WTC11 (cell line): ENCODE measurements at regions not wholly inside any gene's neighbourhood (a gene's known extent, or its start where the extent isn't known, plus 50 kb on each side); places are given as distances from the start of the nearest gene placed in this dataset.

Experiments
- ELF4 ChIP-seq: sonication (generic); formaldehyde crosslinking; IDR thresholded peaks from 2 replicates; pipeline ENCODE4 v1.8.1; 2022; ENCODE audit warnings: low read depth, mild to moderate bottlenecking, moderate library complexity, missing genetic modification reagents
- FOXK1 ChIP-seq: sonication (generic); formaldehyde crosslinking; IDR thresholded peaks from 2 replicates; pipeline ENCODE4 v1.8.0; 2022; ENCODE audit warnings: mild to moderate bottlenecking, moderate library complexity, missing genetic modification reagents
- NR2C2 ChIP-seq: sonication (generic); formaldehyde crosslinking; IDR thresholded peaks from 2 replicates; pipeline ENCODE4 v1.8.0; 2022; ENCODE audit warnings: mild to moderate bottlenecking, missing genetic modification reagents
- RELA ChIP-seq: sonication (generic); formaldehyde crosslinking; IDR thresholded peaks from 2 replicates; pipeline ENCODE4 v1.8.1; 2022; ENCODE audit warnings: missing genetic modification reagents, mild to moderate bottlenecking, borderline replicate concordance
- SP1 ChIP-seq: sonication (generic); formaldehyde crosslinking; conservative IDR thresholded peaks from 2 replicates; pipeline ENCODE4 v1.8.1; 2022; ENCODE audit warnings: missing genetic modification reagents
- ZNF232 ChIP-seq: sonication (generic); formaldehyde crosslinking; IDR thresholded peaks from 2 replicates; pipeline ENCODE4 v1.8.0; 2022; ENCODE audit warnings: mild to moderate bottlenecking, missing genetic modification reagents
- TF ChIP-seq, protein P1 (sequence below): fragments of 200-600 bp; IDR thresholded peaks from 2 replicates; pipeline ENCODE4 v1.8.0; 2022; ENCODE audit warnings: antibody characterized with exemption
- TF ChIP-seq, protein P2 (sequence below): sonication (generic); formaldehyde crosslinking; IDR thresholded peaks from 2 replicates; pipeline ENCODE4 v1.8.1; 2023; ENCODE audit warnings: mild to moderate bottlenecking, missing genetic modification reagents, moderate library complexity
- TF ChIP-seq, protein P3 (sequence below): sonication (generic); formaldehyde crosslinking; IDR thresholded peaks from 2 replicates; pipeline ENCODE4 v1.8.1; 2023; ENCODE audit warnings: mild to moderate bottlenecking, missing genetic modification reagents
- TF ChIP-seq, protein P4 (sequence below): sonication (generic); formaldehyde crosslinking; IDR thresholded peaks from 2 replicates; pipeline ENCODE4 v1.8.0; 2023; ENCODE audit warnings: missing genetic modification reagents, mild to moderate bottlenecking, borderline replicate concordance
- TF ChIP-seq, protein P5 (sequence below): sonication (generic); formaldehyde crosslinking; IDR thresholded peaks from 2 replicates; pipeline ENCODE4 v1.8.1; 2023; ENCODE audit warnings: mild to moderate bottlenecking, missing genetic modification reagents

DNA sequence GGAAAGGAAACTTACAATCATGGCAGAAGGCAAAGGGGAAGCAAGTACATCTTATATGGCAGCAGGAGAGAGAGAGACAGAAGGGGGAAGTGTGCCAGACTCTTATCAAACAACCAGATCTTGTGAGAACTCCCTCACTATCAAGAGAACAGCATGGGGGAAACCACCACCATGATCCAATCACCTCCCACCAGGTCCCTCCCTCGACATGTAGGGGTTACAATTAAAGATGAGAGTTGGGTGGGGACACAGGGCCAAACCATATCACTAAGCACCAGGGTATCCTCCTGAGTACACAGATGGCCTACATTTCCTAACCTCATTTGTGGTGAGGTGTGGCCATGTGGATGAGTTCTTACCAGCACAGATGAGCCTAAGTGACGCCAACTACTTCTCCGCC, 348.6 kb upstream of the ZFHX3 start:
- TF ChIP-seq, protein P1, sequence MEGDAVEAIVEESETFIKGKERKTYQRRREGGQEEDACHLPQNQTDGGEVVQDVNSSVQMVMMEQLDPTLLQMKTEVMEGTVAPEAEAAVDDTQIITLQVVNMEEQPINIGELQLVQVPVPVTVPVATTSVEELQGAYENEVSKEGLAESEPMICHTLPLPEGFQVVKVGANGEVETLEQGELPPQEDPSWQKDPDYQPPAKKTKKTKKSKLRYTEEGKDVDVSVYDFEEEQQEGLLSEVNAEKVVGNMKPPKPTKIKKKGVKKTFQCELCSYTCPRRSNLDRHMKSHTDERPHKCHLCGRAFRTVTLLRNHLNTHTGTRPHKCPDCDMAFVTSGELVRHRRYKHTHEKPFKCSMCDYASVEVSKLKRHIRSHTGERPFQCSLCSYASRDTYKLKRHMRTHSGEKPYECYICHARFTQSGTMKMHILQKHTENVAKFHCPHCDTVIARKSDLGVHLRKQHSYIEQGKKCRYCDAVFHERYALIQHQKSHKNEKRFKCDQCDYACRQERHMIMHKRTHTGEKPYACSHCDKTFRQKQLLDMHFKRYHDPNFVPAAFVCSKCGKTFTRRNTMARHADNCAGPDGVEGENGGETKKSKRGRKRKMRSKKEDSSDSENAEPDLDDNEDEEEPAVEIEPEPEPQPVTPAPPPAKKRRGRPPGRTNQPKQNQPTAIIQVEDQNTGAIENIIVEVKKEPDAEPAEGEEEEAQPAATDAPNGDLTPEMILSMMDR, result no peak
- no peak for TF ChIP-seq RELA (CRISPR knock-in tag)
- no peak for TF ChIP-seq ELF4 (CRISPR knock-in tag)
- no peak for TF ChIP-seq ZNF232 (CRISPR knock-in tag)
- TF ChIP-seq NR2C2 (CRISPR knock-in tag), result no peak
- TF ChIP-seq, protein P2, sequence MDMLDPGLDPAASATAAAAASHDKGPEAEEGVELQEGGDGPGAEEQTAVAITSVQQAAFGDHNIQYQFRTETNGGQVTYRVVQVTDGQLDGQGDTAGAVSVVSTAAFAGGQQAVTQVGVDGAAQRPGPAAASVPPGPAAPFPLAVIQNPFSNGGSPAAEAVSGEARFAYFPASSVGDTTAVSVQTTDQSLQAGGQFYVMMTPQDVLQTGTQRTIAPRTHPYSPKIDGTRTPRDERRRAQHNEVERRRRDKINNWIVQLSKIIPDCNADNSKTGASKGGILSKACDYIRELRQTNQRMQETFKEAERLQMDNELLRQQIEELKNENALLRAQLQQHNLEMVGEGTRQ (CRISPR knock-in tag), result no peak
- TF ChIP-seq, protein P3, sequence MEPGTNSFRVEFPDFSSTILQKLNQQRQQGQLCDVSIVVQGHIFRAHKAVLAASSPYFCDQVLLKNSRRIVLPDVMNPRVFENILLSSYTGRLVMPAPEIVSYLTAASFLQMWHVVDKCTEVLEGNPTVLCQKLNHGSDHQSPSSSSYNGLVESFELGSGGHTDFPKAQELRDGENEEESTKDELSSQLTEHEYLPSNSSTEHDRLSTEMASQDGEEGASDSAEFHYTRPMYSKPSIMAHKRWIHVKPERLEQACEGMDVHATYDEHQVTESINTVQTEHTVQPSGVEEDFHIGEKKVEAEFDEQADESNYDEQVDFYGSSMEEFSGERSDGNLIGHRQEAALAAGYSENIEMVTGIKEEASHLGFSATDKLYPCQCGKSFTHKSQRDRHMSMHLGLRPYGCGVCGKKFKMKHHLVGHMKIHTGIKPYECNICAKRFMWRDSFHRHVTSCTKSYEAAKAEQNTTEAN (CRISPR knock-in tag), result no peak
- no peak for TF ChIP-seq FOXK1 (CRISPR knock-in tag)
- TF ChIP-seq SP1 (CRISPR knock-in tag), result no peak
- TF ChIP-seq, protein P4, sequence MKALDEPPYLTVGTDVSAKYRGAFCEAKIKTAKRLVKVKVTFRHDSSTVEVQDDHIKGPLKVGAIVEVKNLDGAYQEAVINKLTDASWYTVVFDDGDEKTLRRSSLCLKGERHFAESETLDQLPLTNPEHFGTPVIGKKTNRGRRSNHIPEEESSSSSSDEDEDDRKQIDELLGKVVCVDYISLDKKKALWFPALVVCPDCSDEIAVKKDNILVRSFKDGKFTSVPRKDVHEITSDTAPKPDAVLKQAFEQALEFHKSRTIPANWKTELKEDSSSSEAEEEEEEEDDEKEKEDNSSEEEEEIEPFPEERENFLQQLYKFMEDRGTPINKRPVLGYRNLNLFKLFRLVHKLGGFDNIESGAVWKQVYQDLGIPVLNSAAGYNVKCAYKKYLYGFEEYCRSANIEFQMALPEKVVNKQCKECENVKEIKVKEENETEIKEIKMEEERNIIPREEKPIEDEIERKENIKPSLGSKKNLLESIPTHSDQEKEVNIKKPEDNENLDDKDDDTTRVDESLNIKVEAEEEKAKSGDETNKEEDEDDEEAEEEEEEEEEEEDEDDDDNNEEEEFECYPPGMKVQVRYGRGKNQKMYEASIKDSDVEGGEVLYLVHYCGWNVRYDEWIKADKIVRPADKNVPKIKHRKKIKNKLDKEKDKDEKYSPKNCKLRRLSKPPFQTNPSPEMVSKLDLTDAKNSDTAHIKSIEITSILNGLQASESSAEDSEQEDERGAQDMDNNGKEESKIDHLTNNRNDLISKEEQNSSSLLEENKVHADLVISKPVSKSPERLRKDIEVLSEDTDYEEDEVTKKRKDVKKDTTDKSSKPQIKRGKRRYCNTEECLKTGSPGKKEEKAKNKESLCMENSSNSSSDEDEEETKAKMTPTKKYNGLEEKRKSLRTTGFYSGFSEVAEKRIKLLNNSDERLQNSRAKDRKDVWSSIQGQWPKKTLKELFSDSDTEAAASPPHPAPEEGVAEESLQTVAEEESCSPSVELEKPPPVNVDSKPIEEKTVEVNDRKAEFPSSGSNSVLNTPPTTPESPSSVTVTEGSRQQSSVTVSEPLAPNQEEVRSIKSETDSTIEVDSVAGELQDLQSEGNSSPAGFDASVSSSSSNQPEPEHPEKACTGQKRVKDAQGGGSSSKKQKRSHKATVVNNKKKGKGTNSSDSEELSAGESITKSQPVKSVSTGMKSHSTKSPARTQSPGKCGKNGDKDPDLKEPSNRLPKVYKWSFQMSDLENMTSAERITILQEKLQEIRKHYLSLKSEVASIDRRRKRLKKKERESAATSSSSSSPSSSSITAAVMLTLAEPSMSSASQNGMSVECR (CRISPR knock-in tag), result no peak
- TF ChIP-seq, protein P5, sequence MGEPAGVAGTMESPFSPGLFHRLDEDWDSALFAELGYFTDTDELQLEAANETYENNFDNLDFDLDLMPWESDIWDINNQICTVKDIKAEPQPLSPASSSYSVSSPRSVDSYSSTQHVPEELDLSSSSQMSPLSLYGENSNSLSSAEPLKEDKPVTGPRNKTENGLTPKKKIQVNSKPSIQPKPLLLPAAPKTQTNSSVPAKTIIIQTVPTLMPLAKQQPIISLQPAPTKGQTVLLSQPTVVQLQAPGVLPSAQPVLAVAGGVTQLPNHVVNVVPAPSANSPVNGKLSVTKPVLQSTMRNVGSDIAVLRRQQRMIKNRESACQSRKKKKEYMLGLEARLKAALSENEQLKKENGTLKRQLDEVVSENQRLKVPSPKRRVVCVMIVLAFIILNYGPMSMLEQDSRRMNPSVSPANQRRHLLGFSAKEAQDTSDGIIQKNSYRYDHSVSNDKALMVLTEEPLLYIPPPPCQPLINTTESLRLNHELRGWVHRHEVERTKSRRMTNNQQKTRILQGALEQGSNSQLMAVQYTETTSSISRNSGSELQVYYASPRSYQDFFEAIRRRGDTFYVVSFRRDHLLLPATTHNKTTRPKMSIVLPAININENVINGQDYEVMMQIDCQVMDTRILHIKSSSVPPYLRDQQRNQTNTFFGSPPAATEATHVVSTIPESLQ, result no peak
